SK-N-MC (cell line): ENCODE measurements at regions not wholly inside any gene's neighbourhood (a gene's known extent, or its start where the extent isn't known, plus 50 kb on each side); places are given as distances from the start of the nearest gene placed in this dataset.

Experiments
- DNase-seq: peaks from one replicate; pipeline ENCODE4 v3.0.0-alpha.2; 2011; ENCODE audit warnings: low read depth, low spot score
- H3K27ac ChIP-seq: fragments of 200-600 bp; sonication (generic); 2 replicates; pipeline ENCODE4 v1.5.1; 2016; ENCODE audit warnings: mixed run types
- H3K36me3 ChIP-seq: fragments of 200-600 bp; sonication (generic); 2 replicates; pipeline ENCODE4 v1.6.1; 2017; ENCODE audit warnings: antibody characterized with exemption, low read length, mixed read lengths; ENCODE audit not compliant: insufficient read depth
- H3K4me3 ChIP-seq: fragments of 200-600 bp; sonication (generic); 2 replicates; pipeline ENCODE4 v1.5.1; 2016
- H3K9ac ChIP-seq: fragments of 200-600 bp; sonication (generic); 2 replicates; pipeline ENCODE4 v1.8.0; 2017; ENCODE audit warnings: mixed run types, mixed read lengths; ENCODE audit not compliant: insufficient read length
- H3K9me3 ChIP-seq: fragments of 200-600 bp; sonication (generic); 2 replicates; pipeline ENCODE4 v1.6.1; 2017; ENCODE audit warnings: low read depth, mild to moderate bottlenecking, antibody characterized with exemption, low read length, moderate library complexity, mixed read lengths
- EZH2 ChIP-seq: fragments of 200-600 bp; sonication (generic); IDR thresholded peaks from one replicate; pipeline ENCODE4 v1.6.1; 2017; ENCODE audit warnings: antibody characterized with exemption
- FOXP2 ChIP-seq: optimal IDR thresholded peaks from 2 replicates; pipeline ENCODE3; 2011; ENCODE audit warnings: mild to moderate bottlenecking, moderate library complexity; ENCODE audit not compliant: insufficient read depth; ENCODE audit errors: extremely low read length, control extremely low read depth
- POLR2AphosphoS5 ChIP-seq: IDR thresholded peaks from 2 replicates; pipeline ENCODE4 v1.6.1; 2012; ENCODE audit warnings: mild to moderate bottlenecking, low read depth, low read length, borderline replicate concordance

DNA sequence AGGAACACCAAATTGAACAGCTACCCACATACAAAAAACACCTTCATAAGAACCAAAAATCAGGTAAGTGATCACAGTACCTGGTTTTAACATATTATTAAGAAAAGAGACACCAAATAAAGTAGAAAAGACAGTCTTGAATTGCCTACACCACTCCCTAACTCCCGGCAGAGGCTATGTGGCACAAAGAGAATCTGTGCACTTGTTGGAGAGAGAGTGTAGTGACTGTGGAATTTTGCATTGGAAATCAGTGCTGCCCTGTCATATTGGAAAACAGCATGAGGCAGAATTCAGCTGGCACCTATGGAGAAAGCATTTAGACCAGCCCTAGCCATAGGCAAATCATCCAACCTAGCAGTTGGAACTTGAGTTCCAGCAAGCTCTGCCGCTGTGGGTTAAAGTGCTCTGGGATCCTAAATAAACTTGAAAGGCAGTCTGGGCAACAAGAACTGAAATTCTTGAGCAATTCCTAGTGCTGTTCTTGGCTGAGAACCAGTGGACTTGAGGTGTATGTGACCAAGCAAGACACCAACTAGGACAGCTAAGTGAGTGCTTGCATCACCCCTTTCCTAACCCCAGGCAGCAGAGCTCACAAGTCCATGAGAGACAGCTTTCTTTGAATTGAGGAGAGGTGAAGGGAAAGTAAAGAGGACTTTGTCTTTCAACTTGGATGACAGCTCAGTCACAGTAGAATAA, 969.6 kb upstream of the ALCAM start:
- Histone ChIP-seq H3K4me3 (no peak overlapping the region), H3K36me3 (no peaks in the 10 kb centered on the region)

DNA sequence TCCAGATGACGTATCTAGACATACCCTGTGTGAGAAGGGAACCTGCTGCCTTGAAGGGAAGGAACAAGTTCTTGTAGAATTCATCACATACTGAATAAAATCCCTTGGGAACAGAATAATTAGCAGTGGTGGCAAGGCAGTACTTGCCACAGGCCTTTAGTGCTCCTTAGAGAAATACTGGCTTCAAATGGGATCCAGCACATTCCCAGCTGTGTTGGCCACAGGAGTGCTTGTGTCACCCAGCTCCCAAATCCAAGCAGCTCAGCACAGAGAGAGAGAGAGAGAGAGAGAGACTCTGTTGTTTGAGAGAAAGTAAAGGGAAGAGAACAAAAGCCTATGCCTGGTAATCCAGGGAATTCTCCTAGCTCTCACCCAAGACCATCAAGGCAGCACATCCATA, 969.0 kb upstream of the ALCAM start:
- Histone ChIP-seq H3K36me3 (no peaks in the 10 kb centered on the region), H3K9me3 (no peaks in the 10 kb centered on the region)

More for the DNA sequence above, 969.6 kb upstream of the ALCAM start:
- no peak for DNase-seq
- TF ChIP-seq FOXP2 = no peak
- no peak for TF ChIP-seq POLR2AphosphoS5
- no peak for TF ChIP-seq EZH2
- H3K9me3 ChIP-seq = no peaks in the 10 kb centered on the region
- H3K9ac ChIP-seq = no peak overlapping the region
- no peak overlapping the region for H3K27ac ChIP-seq

DNA sequence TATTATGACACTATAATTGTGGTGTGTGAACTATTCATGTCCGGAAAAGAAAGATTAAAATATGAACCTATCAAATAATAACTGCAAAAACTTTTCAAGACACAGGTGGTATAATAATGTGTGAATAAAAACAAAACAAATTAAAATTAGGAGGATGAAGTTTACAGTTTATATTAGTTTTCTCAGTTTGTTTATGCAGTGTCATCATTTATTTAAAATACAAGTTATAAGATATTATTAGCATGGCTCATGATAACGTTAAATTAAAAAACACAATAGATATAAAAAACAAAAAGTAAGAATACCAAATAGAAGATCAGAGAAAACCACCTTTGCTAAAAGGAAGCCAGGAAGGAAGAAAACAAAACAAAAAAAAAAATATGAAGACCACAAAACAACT, 963.8 kb upstream of the ALCAM start:
- TF ChIP-seq FOXP2 = no peak
- TF ChIP-seq EZH2 = no peak
- no peak for TF ChIP-seq POLR2AphosphoS5
- Histone ChIP-seq H3K27ac (no peak overlapping the region), H3K9ac (no peak overlapping the region), H3K9me3 (no peaks in the 10 kb centered on the region), H3K36me3 (no peaks in the 10 kb centered on the region), H3K4me3 (no peak overlapping the region)
- DNase-seq = no peak

More for the DNA sequence above, 969.0 kb upstream of the ALCAM start:
- TF ChIP-seq EZH2 = no peak
- TF ChIP-seq FOXP2 = no peak
- TF ChIP-seq POLR2AphosphoS5 = no peak
- no peak overlapping the region for H3K9ac ChIP-seq
- no peak overlapping the region for H3K4me3 ChIP-seq
- DNase-seq = no peak
- H3K27ac ChIP-seq = no peak overlapping the region

DNA sequence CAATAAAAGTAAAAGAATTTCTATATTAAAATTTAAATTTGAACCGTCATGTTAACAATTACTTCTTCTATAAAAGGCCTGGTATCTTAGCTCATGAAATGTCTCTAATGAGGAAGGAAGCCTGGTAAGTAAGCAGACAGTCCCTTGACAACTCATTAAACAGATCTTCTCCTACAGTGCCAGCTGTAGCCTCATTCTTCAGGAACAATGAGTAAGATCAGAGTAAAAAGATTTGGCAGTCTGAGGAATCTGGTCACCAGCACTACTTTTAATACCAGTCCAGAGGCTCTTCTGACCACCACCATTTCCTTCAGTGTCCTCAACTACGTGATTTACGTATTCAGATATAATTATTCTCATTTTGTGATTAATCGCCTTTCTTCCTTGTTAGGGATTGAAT, 955.0 kb upstream of the ALCAM start:
- no peaks in the 10 kb centered on the region for H3K36me3 ChIP-seq
- no peak for DNase-seq
- H3K4me3 ChIP-seq = no peak overlapping the region
- H3K27ac ChIP-seq = no peak overlapping the region
- H3K9me3 ChIP-seq = no peaks in the 10 kb centered on the region
- no peak for TF ChIP-seq POLR2AphosphoS5
- no peak for TF ChIP-seq FOXP2
- TF ChIP-seq EZH2 = no peak
- H3K9ac ChIP-seq = no peak overlapping the region

DNA sequence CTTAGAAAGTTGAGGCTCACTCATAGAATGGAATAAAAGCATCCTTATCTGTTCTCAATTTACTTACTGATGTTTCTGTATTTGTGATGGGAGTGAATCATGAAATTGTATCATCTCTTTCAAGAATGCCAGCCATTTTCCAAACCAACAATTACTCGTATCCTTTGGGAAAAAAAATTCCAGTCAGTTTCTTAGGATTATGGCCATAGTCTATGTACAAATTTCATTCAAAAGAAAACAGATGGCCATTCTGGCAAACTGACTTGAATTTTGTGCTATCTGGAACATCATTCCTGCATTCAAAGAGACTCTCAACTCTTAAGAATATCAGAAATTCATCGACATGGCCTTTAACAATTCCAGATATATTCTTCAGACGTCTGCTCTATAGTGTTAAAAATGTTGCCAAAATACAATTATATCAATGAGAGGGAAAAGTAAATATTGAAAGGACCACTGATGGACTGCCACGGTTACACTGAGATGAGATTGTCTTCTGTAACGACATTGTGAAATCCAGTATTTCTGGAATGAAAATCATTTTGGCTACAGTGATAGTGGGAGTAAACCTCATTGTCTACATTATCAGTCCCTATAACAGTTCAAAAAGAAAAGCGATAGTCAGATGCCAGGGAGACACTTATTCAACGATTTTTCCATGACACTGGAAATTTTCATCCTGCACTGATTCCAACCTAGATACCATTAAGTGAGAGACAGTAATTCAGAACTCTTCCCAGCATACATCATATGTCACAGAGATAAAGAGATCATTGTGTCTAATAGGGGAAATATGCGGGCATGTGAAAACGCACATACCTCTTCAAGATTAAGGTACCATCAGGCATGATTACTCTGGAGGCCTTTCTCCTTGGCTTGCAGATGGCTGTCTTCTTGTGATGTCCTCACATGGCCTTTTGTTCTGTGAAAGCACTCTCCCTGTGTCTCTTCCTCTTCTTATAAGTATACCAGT, 953.8 kb upstream of the ALCAM start:
- Histone ChIP-seq H3K9me3 (no peaks in the 10 kb centered on the region), H3K9ac (no peak overlapping the region), H3K27ac (no peak overlapping the region), H3K36me3 (no peaks in the 10 kb centered on the region), H3K4me3 (no peak overlapping the region)
- no peak for TF ChIP-seq POLR2AphosphoS5
- no peak for TF ChIP-seq FOXP2
- no peak for TF ChIP-seq EZH2
- DNase-seq = no peak

DNA sequence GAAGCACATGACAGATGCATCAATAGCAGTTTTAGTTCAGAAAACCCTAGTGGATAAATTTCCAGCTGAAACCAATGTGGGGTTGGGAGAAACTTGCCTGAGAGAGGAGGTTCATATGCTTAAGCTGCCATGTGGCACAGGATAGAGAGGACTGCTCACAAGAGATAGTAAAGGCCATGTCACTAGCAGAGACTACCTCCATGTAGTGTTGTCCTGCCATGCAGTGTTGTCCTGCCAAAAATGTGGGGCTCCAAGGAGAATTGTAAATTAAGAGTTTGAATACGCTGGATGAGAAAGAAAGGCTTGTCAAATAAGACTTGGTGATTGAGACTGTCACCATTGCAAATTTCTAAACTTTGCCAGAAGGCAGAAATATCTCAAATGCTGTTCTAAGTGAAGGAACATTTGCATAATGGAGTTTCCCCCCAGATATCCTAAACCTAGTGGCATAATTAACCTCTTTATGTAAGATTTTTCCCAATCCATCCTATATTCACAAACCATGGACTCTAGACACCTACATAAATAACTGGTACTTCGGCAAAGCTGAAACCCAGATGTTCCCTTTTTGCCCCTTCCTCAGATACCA, 938.3 kb upstream of the ALCAM start:
- Histone ChIP-seq H3K9me3 (no peaks in the 10 kb centered on the region), H3K36me3 (no peaks in the 10 kb centered on the region), H3K9ac (no peak overlapping the region), H3K27ac (no peak overlapping the region), H3K4me3 (no peak overlapping the region)
- DNase-seq = no peak
- TF ChIP-seq FOXP2 (no peak), EZH2 (no peak), POLR2AphosphoS5 (no peak)

GRCh38 chr3:104429727-104430126, 937.0 kb upstream of the ALCAM start:
- no peak for DNase-seq
- TF ChIP-seq POLR2AphosphoS5 = no peak
- TF ChIP-seq FOXP2 = no peak
- TF ChIP-seq EZH2 = no peak
- Histone ChIP-seq H3K9me3 (no peaks in the 10 kb centered on the region), H3K4me3 (no peak overlapping the region), H3K27ac (no peak overlapping the region), H3K9ac (no peak overlapping the region), H3K36me3 (no peaks in the 10 kb centered on the region)

GRCh38 chr3:104436506-104436905, 930.2 kb upstream of the ALCAM start:
- Histone ChIP-seq H3K27ac (peak overlapping the region; percentile 96), H3K4me3 (peak overlapping the region; percentile 70), H3K9me3 (no peaks in the 10 kb centered on the region), H3K36me3 (no peaks in the 10 kb centered on the region), H3K9ac (peak overlapping the region; percentile 42)
- DNase-seq = no peak
- TF ChIP-seq FOXP2 (no peak), POLR2AphosphoS5 (no peak), EZH2 (no peak)
